GM21576 (cell line): ENCODE measurements at regions not wholly inside any gene's neighbourhood (a gene's known extent, or its start where the extent isn't known, plus 50 kb on each side); places are given as distances from the start of the nearest gene placed in this dataset.
"Not testable (repeated sequence)": the region's sequence is repeated elsewhere in the genome, so short reads cannot be mapped to it uniquely, and the experiment has no call there.

Experiments
- ATAC-seq: cut with Tn5 transposase; IDR thresholded peaks from one replicate; pipeline ENCODE4 v1.9.1; 2021; ENCODE audit warnings: mild to moderate bottlenecking, moderate library complexity; ENCODE audit not compliant: unreplicated experiment

- no peak for ATAC-seq
These were observed 74.7 kb upstream of the PTPN1 start for GRCh38 chr20:50435397-50436051.

GRCh38 chr20:50436052-50436656, 74.0 kb upstream of the PTPN1 start:
- ATAC-seq: no peak

DNA sequence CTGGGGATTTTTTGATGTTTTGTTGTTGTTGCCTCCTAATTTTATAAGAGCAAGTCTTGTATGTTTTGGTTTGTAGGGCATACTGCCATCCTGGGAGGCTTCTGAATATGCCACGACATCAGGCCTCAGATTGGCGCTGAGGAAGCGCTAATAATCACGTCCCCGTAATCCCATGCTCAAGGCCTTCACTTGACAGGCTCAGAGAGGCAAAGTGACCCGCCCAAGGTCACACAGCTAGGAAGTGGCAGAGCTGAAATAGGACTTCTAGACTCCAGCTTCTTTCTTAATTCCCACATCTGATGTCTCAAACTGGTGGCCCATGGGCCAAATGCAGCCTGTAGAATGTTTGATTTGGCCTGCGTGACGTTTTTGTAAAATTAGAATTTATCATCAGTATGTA, 73.5 kb upstream of the PTPN1 start:
- no peak for ATAC-seq

DNA sequence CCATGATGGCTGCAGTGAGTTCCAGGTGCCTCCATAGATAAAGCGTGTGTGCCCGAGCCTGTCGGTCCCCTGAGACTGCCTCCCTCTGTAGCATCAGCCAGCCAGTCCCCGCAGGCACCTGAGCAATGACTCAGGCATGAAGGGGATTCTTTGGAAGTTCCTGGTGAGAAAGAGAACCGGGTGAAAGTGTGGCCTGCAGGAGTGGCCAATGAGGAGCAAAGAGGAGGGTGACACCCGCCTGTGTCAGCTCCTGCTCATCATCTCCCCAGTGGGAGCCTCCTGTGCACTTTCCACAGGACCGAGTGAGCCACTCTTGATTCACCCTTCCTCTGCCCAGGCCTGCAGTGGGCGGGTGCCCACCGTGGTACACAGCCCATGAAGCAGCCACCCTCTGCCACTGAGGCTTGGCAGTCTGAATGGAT, 71.2 kb upstream of the PTPN1 start:
- no peak for ATAC-seq

DNA sequence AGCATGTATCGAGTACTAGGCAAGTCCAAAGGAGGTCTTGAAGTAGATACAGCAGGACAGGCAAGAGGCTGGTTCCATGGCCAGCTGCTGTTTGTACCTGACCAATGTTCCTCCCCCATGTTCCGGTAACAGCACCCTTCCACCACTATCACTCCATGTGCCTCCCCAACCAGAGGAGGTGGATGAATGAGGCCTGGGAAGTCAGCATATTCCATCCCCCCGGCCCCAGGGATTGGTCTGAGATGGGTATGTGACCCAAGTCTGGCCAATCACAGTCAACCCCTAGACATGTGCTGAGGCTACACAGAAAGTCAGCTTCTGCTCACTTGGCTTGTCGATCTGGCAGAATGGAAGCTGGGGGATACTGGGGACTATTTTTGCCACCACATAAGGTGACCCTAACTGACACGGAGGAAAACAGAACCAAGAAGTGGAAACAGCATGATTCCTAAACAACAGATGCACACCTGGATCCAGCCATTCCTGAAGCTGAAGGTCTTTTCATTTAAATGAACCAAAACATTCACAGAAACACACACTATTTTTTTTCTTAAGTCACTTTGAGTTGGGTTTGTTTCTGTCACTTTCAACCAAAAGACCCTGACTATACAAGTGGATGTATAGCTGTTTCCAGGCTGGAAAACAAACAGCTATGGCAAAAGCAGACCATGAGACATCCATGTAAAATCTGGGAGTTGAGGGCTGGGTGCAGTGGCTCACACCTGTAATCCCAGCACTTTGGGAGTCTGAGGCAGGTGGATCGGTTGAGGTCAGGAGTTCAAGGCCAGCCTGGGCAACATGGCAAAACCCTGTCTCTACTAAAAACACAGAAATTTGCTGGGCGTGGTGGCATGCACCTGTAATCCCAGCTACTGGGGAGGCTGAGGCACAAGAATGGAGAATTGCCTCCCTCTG, 70.4 kb upstream of the PTPN1 start:
- no peak for ATAC-seq

DNA sequence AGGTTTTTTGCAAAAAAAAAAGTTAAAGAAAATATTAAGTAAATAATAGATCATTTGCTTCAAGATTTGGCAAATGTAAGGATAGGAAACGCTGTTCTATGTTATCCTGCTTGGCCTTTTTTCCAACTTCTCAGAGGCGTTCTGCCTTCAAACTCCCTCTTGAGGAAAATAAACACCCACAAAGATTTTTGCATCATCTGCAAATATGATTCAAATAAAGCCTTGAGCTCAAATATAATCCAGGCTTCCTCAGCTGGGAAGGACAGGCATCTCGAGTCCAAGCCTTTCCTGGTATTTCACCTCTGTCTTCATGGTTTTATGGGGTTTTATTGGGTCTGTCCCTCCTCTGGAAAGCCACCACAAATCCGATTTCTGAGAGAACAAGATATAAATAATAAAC, 67.7 kb upstream of the PTPN1 start:
- no peak for ATAC-seq

DNA sequence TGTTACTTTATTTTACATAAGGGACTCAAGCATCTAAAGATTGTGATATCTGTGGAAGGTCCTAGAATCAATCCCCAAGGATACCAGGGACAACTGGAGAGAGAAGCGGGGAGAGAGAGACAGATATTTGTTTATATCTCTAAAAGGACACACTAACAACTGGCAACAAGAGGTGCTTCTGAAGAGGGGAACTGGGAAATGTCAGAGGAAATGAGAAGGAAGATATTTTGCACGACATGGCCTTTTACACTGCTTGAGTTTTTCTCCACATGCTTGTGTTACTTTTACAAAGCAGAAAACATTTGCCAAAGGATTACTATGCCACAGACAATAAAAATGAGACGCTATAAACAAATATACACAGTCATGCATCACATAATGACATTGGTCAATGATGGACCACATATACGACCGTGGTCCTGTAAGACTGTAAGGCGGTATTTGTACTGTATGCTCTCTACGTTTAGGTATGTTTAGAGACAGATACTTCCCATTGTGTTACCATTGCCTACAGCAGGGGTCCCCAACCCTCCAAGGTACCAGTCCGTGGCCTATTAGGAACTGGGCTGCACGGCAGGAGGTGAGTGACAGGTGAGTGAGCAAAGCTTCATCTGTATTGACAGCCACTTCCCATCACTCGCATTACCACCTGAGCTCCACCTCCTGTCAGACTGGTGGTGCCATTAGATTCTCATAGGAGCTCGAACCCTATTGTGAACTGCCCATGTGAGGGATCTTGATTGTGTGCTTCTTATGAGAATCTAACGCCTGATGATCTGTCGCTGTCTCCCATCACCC, 64.6 kb upstream of the PTPN1 start:
- no peak for ATAC-seq

GRCh38 chr20:50446351-50447101, 63.7 kb upstream of the PTPN1 start:
- no peak for ATAC-seq

DNA sequence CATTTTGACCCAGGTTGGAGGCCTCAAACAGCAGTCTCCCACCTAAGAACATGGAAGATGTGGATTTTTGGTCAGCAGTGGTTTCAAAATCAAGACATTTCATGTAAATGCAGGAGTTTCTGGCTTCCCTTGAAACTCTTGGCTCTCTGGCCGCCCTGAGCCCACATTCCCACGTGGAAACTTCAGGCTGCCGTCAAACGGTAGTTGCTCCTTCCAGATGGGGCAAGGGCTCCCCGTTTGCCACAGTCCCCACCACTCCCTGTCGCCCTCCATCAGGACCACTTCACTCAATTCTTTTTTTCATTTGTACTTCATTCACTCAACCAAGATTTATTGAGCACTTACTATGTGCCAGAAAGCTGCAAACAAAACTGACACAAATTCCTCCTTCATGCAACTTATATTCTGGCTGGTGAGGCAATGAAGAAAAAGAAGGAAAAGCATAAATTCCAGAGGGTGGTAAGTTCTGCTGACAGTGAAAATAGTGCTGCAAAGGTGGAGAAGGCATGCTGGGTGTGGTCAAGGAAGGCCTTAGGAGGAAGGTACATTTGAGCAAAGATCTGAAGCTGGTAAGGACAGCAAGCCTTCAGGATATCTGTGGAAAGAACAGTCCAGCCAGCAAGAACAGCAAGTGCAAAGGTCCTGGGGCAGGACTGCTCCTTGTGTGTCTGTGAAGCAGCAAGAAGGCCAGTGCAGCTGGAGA, 62.9 kb upstream of the PTPN1 start:
- no peak for ATAC-seq

DNA sequence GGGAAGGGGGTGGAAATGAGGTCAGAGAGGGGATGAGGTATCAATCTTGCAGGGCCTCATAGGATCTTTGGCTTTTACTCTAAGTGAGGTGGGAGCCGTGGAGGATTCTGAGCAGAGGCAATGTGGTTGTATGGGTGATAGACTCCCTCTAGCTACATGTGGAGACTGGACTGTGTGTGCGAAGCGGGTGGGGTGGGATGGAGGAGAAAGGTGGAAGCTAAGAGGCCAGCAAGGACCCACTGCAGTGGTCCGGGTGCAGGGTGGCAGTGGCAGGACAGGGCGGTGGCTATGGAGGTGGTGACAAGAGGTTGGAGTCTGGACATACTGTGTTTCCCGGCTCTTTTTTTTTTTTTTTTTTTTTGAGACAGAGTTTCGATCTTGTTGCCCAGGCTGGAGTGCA, 62.4 kb upstream of the PTPN1 start:
- no peak for ATAC-seq

DNA sequence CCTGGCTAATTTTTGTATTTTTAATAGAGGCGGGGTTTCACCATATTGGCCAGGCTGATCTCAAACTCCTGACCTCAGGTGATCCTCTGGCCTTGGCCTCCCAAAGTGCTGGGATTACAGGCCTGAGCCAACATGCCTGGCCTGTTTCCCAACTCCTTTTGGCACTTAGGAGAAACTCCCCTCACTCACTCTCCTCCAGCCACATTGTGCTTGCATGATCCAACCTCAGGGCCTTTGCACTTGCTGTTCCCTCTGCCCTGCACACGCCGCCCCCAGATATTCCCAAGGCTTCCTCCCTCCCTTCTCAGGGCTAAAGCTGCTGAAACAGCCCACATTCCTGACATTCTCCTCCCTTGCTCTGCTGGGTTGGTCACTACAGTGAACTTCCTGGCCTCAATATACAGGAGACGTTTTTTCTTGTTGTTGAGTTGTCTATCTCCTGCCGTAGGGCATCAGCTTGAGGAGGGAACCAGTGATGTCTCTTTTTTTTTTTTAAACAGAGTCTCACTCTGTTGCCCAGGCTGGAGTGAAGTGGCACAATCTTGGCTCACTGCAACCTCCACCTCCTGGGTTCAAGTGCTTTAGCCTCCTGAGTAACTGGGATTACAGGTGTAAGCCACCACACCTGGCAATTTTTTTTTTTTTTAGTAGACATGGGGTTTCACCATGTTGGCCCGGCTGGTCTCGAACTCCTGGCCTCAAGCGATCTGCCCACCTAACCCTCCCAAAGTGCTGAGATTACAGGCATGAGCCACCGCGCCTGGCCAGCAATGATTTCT, 61.4 kb upstream of the PTPN1 start:
- ATAC-seq: not testable (repeated sequence)

DNA sequence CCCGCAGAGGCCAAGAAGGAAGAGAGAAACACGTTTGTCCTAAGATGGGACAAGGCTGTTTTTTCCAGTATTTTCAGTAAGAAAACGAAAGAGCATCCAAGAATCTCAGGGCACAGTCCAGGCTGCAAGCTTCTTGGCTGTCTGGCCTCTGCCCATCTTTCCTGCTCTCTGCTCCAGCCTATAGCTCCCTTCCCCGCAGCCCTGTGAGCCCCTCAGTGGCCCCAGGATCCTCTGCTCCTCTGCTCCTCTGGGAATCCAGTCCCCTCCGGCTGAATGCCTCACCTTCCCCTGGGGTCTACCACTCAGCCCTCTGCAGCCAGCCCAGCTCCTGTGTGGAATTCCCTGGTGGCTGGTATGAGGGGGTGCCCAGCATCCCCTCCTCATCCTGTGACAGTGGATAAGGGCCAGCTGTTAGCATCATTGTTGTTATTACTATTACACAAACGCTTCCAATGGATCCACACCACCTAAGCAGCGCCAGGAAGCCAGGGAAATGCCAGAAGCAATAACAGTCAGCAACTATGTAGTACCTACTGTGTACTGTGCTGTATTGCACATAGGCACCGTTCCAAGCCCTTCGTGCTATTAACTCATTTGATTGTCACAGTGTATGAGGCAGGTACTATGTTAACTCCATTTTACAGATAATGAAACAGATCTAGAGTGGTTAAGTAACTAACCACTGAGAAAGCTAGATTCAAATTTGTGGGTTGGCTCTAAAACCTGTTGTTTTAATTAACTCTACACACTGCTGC, 60.3 kb upstream of the PTPN1 start:
- ATAC-seq: no peak

GRCh38 chr20:50450493-50450826, 59.7 kb upstream of the PTPN1 start:
- ATAC-seq: no peak

GRCh38 chr20:50450881-50451752, 59.1 kb upstream of the PTPN1 start:
- ATAC-seq: peak; percentile 74

DNA sequence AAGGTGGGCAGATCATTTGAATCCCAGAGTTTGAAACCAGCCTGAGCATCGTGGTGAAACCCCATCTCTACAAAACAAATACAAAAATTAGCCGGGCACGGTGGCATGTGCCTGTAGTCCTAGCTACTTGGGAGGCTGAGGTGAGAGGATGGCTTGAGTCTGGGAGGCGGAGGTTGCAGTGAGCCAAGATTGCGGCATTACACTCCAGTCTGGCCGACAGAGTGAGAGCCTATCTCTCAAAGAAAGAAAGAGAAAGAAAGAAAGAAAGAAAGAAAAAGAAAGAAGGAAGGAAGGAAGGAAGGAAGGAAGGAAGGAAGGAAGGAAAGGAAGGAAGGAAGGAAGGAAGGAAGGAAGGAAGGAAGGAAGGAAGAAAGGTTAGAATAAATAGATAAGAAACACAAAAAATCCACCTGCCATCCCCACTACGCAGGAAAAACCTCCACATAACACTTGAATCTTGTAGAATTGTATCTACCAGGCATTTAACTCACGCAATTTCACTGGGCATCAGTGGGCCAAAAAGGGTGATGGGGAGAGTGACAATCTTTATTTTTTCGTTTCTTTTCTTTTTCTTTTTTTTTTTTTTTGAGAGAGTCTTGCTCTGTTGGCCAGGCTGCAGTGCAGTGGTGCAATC, 58.3 kb upstream of the PTPN1 start:
- not testable (repeated sequence) for ATAC-seq

GRCh38 chr20:50453533-50454244, 56.5 kb upstream of the PTPN1 start:
- no peak for ATAC-seq
